SK-N-SH (cell line): ENCODE measurements at regions not wholly inside any gene's neighbourhood (a gene's known extent, or its start where the extent isn't known, plus 50 kb on each side); places are given as distances from the start of the nearest gene placed in this dataset.

Source experiments
- CHD2 ChIP-seq: fragments of 150-350 bp; IDR thresholded peaks from 2 replicates; pipeline ENCODE4 v1.6.1; 2018; ENCODE audit warnings: low read length; ENCODE audit not compliant: partially characterized antibody
- CTCF ChIP-seq: fragments of 200-600 bp; sonication (generic); IDR thresholded peaks from 2 replicates; pipeline ENCODE4 v1.6.1; 2017; ENCODE audit warnings: antibody characterized with exemption, mild to moderate bottlenecking, moderate library complexity
- RAD21 ChIP-seq: IDR thresholded peaks from 2 replicates; pipeline ENCODE4 v1.6.1; 2012; ENCODE audit warnings: mild to moderate bottlenecking, low read length
- SMC3 ChIP-seq: IDR thresholded peaks from 2 replicates; pipeline ENCODE4 v1.6.1; 2012; ENCODE audit warnings: low read depth, low read length, improper control_type of control experiment

- no peak for TF ChIP-seq CTCF
- TF ChIP-seq SMC3 = no peak
- TF ChIP-seq RAD21 = no peak
- TF ChIP-seq CHD2 = no peak
These were observed 108.4 kb upstream of the FSTL5 start for GRCh38 chr4:162272215-162272614.
